Osteocyte (in vitro differentiated cells): ENCODE measurements at regions not wholly inside any gene's neighbourhood (a gene's known extent, or its start where the extent isn't known, plus 50 kb on each side); places are given as distances from the start of the nearest gene placed in this dataset.

Experiments used
- DNase-seq: peaks from one replicate; pipeline ENCODE4 v3.0.0; 2021; ENCODE audit warnings: mixed read lengths; ENCODE audit not compliant: unreplicated experiment; ENCODE audit errors: extremely low spot score
- H3K27ac Mint-ChIP-seq: one replicate; pipeline ENCODE4 v1.8.0; 2021; ENCODE audit warnings: mild to moderate bottlenecking, mixed read lengths; ENCODE audit not compliant: unreplicated experiment
- H3K27me3 Mint-ChIP-seq: one replicate; pipeline ENCODE4 v1.8.0; 2021; ENCODE audit warnings: mixed read lengths; ENCODE audit not compliant: unreplicated experiment
- H3K36me3 Mint-ChIP-seq: one replicate; pipeline ENCODE4 v1.8.0; 2021; ENCODE audit warnings: mixed read lengths; ENCODE audit not compliant: unreplicated experiment
- H3K4me1 Mint-ChIP-seq: one replicate; pipeline ENCODE4 v1.8.0; 2021; ENCODE audit warnings: mixed read lengths; ENCODE audit not compliant: unreplicated experiment
- H3K4me3 Mint-ChIP-seq: one replicate; pipeline ENCODE4 v1.8.0; 2021; ENCODE audit warnings: mild to moderate bottlenecking, moderate library complexity, mixed read lengths; ENCODE audit not compliant: unreplicated experiment
- H3K9me3 Mint-ChIP-seq: one replicate; pipeline ENCODE4 v1.8.0; 2021; ENCODE audit warnings: mixed read lengths; ENCODE audit not compliant: unreplicated experiment
- CTCF ChIP-seq: fragments of 200-600 bp; sonication (generic); IDR thresholded peaks from 2 replicates; pipeline ENCODE4 v1.5.0; 2021; ENCODE audit warnings: antibody characterized with exemption, mild to moderate bottlenecking, moderate library complexity

- DNase-seq = no peak
- no peak overlapping the region for H3K4me3 Mint-ChIP-seq
- H3K27ac Mint-ChIP-seq = no peak overlapping the region
- H3K27me3 Mint-ChIP-seq = no peaks in the 10 kb centered on the region
- TF ChIP-seq CTCF = no peak
- no peaks in the 10 kb centered on the region for H3K4me1 Mint-ChIP-seq
- peaks cover 14% of the 10 kb centered on the region for H3K9me3 Mint-ChIP-seq
- no peaks in the 10 kb centered on the region for H3K36me3 Mint-ChIP-seq
These were observed 1432.1 kb upstream of the CDH2 start for GRCh38 chr18:29608982-29609381.

- no peak for DNase-seq
- Mint-ChIP-seq H3K4me1 (no peaks in the 10 kb centered on the region), H3K36me3 (no peaks in the 10 kb centered on the region), H3K27me3 (peaks cover 3% of the 10 kb centered on the region), H3K9me3 (peaks cover 23% of the 10 kb centered on the region), H3K4me3 (no peak overlapping the region), H3K27ac (no peak overlapping the region)
- TF ChIP-seq CTCF = no peak
These were observed 1428.4 kb upstream of the CDH2 start for GRCh38 chr18:29605365-29605764.

- H3K4me1 Mint-ChIP-seq = no peaks in the 10 kb centered on the region
- H3K27me3 Mint-ChIP-seq = peaks cover 10% of the 10 kb centered on the region
- peaks cover 7% of the 10 kb centered on the region for H3K9me3 Mint-ChIP-seq
- H3K27ac Mint-ChIP-seq = no peak overlapping the region
- no peak for TF ChIP-seq CTCF
- no peak overlapping the region for H3K4me3 Mint-ChIP-seq
- H3K36me3 Mint-ChIP-seq = no peaks in the 10 kb centered on the region
- no peak for DNase-seq
These were observed 1420.0 kb upstream of the CDH2 start for GRCh38 chr18:29596959-29597358.

- Mint-ChIP-seq H3K27me3 (peaks cover 22% of the 10 kb centered on the region), H3K9me3 (no peaks in the 10 kb centered on the region), H3K4me3 (no peak overlapping the region), H3K4me1 (no peaks in the 10 kb centered on the region), H3K27ac (no peak overlapping the region), H3K36me3 (no peaks in the 10 kb centered on the region)
- TF ChIP-seq CTCF = no peak
- no peak for DNase-seq
These were observed 1417.6 kb upstream of the CDH2 start for GRCh38 chr18:29594493-29594892.

GRCh38 chr18:29588446-29589100 lies 1411.6 kb upstream of the CDH2 start:
- H3K9me3 Mint-ChIP-seq = no peaks in the 10 kb centered on the region
- no peak for TF ChIP-seq CTCF
- no peaks in the 10 kb centered on the region for H3K4me1 Mint-ChIP-seq
- H3K4me3 Mint-ChIP-seq = no peak overlapping the region
- no peak overlapping the region for H3K27ac Mint-ChIP-seq
- peak; percentile 83 for DNase-seq
- H3K36me3 Mint-ChIP-seq = no peaks in the 10 kb centered on the region
- peaks cover 26% of the 10 kb centered on the region for H3K27me3 Mint-ChIP-seq
